ENCODE measurements at regions not wholly inside any gene's neighbourhood (a gene's known extent, or its start where the extent isn't known, plus 50 kb on each side); places are given as distances from the start of the nearest gene placed in this dataset.

GRCh38 chr9:2243666-2244555 lies 228.8 kb downstream of the SMARCA2 start:
- Histone ChIP-seq H3K27ac (no peak overlapping the region), H3K4me3 (no peak overlapping the region), H3K27me3 (no peaks in the 10 kb centered on the region), H3K9me3 (no peaks in the 10 kb centered on the region), H3K4me1 (peaks cover 0 to 16% (median 10%) of the 10 kb centered on the region in 4 donors), H3K36me3 (no peaks in the 10 kb centered on the region)
- DNase-seq: no peak
- in situ Hi-C loops (cut with MboI; ENCODE audit: low pct_ligation_motif_present in 1 of 4, low pct_unique_long_range_greater_than_20kb in 1 of 4, low sequenced_read_pairs in 3 of 4): loop anchor here in 1 of 4 donors (10.0 kb wide), 1 partner anchor 601 kb away; the partner anchor contains the start of gene PUM3
- TF ChIP-seq EP300 (IDR thresholded peaks at IDR 0.05; ENCODE audit: low read depth) (no peak), POLR2AphosphoS5 (IDR thresholded peaks at IDR 0.05) (no peak), CTCF (IDR thresholded peaks at IDR 0.05) (no peak), POLR2A (IDR thresholded peaks at IDR 0.05) (no peak)
- intact Hi-C loops (cut with DNase I; ENCODE audit: low total_unique reads): no loop called here
- 67 to 75% methylated on average over 7 of the region's 7 CpGs for WGBS, 2 donors (ENCODE audit: low coverage in 1 of 2)

GRCh38 chr9:2247340-2247739 lies 232.2 kb downstream of the SMARCA2 start:
- Histone ChIP-seq H3K27ac (no peak overlapping the region), H3K4me1 (peaks cover 0 to 8% (median 5%) of the 10 kb centered on the region in 4 donors), H3K27me3 (no peaks in the 10 kb centered on the region), H3K4me3 (no peak overlapping the region), H3K36me3 (no peaks in the 10 kb centered on the region), H3K9me3 (no peaks in the 10 kb centered on the region)
- 85 to 88% methylated on average over 6 of the region's 6 CpGs for WGBS, 2 donors (ENCODE audit: low coverage in 1 of 2)
- TF ChIP-seq POLR2A (IDR thresholded peaks at IDR 0.05) (no peak), POLR2AphosphoS5 (IDR thresholded peaks at IDR 0.05) (no peak), EP300 (IDR thresholded peaks at IDR 0.05; ENCODE audit: low read depth) (no peak), CTCF (IDR thresholded peaks at IDR 0.05) (no peak)
- DNase-seq: no peak
- in situ Hi-C loops (cut with MboI; ENCODE audit: low pct_ligation_motif_present in 1 of 4, low pct_unique_long_range_greater_than_20kb in 1 of 4, low sequenced_read_pairs in 3 of 4): loop anchor here in 1 of 4 donors (10.0 kb wide), 1 partner anchor 597 kb away; the partner anchor contains the start of gene PUM3
- intact Hi-C loops (cut with DNase I; ENCODE audit: low total_unique reads): no loop called here

- Histone ChIP-seq H3K4me1 (no peaks in the 10 kb centered on the region), H3K27ac (no peak overlapping the region), H3K4me3 (no peak overlapping the region), H3K27me3 (no peaks in the 10 kb centered on the region), H3K36me3 (no peaks in the 10 kb centered on the region), H3K9me3 (no peaks in the 10 kb centered on the region)
- WGBS, 2 donors (ENCODE audit: low coverage in 1 of 2): 22 to 42% methylated on average over 1 of the region's 1 CpG
- intact Hi-C loops (cut with DNase I; ENCODE audit: low total_unique reads) (no loop called here), in situ Hi-C loops (cut with MboI; ENCODE audit: low pct_ligation_motif_present in 1 of 4, low pct_unique_long_range_greater_than_20kb in 1 of 4, low sequenced_read_pairs in 3 of 4) (loop anchor here in 1 of 4 donors (10.0 kb wide), 1 partner anchor 596 kb away; the partner anchor contains the start of gene PUM3)
- no peak for DNase-seq
- no peak for TF ChIP-seq POLR2AphosphoS5 (IDR thresholded peaks at IDR 0.05)
- no peak for TF ChIP-seq EP300 (IDR thresholded peaks at IDR 0.05; ENCODE audit: low read depth)
- no peak for TF ChIP-seq CTCF (IDR thresholded peaks at IDR 0.05)
- no peak for TF ChIP-seq POLR2A (IDR thresholded peaks at IDR 0.05)
Measured at GRCh38 chr9:2248768-2249265, 233.7 kb downstream of the SMARCA2 start.

All from transverse colon (tissue), 4 donors.